ENCODE measurements at regions not wholly inside any gene's neighbourhood (a gene's known extent, or its start where the extent isn't known, plus 50 kb on each side); places are given as distances from the start of the nearest gene placed in this dataset.

GRCh38 chr6:148274809-148275208, 67.8 kb upstream of the SASH1 start:
- Histone ChIP-seq H3K27me3 (ENCODE audit: insufficient read depth, poor library complexity, severe bottlenecking) (no peaks in the 10 kb centered on the region), H3K27ac (replicated peaks) (no peak overlapping the region), H3K4me3 (replicated peaks; ENCODE audit: insufficient read depth, low read length) (no peak overlapping the region)
- TF ChIP-seq SPI1 (IDR thresholded peaks at IDR 0.05; ENCODE audit: borderline replicate concordance, low read depth) (no peak), POLR2AphosphoS5 (IDR thresholded peaks at IDR 0.05; ENCODE audit: low read depth) (no peak), GABPA (IDR thresholded peaks at IDR 0.05; ENCODE audit: low read depth) (no peak)
- TF ChIP-seq, protein P1, sequence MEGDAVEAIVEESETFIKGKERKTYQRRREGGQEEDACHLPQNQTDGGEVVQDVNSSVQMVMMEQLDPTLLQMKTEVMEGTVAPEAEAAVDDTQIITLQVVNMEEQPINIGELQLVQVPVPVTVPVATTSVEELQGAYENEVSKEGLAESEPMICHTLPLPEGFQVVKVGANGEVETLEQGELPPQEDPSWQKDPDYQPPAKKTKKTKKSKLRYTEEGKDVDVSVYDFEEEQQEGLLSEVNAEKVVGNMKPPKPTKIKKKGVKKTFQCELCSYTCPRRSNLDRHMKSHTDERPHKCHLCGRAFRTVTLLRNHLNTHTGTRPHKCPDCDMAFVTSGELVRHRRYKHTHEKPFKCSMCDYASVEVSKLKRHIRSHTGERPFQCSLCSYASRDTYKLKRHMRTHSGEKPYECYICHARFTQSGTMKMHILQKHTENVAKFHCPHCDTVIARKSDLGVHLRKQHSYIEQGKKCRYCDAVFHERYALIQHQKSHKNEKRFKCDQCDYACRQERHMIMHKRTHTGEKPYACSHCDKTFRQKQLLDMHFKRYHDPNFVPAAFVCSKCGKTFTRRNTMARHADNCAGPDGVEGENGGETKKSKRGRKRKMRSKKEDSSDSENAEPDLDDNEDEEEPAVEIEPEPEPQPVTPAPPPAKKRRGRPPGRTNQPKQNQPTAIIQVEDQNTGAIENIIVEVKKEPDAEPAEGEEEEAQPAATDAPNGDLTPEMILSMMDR (IDR thresholded peaks at IDR 0.05; ENCODE audit: insufficient read depth, low read length): no peak
- TF ChIP-seq, protein P2, sequence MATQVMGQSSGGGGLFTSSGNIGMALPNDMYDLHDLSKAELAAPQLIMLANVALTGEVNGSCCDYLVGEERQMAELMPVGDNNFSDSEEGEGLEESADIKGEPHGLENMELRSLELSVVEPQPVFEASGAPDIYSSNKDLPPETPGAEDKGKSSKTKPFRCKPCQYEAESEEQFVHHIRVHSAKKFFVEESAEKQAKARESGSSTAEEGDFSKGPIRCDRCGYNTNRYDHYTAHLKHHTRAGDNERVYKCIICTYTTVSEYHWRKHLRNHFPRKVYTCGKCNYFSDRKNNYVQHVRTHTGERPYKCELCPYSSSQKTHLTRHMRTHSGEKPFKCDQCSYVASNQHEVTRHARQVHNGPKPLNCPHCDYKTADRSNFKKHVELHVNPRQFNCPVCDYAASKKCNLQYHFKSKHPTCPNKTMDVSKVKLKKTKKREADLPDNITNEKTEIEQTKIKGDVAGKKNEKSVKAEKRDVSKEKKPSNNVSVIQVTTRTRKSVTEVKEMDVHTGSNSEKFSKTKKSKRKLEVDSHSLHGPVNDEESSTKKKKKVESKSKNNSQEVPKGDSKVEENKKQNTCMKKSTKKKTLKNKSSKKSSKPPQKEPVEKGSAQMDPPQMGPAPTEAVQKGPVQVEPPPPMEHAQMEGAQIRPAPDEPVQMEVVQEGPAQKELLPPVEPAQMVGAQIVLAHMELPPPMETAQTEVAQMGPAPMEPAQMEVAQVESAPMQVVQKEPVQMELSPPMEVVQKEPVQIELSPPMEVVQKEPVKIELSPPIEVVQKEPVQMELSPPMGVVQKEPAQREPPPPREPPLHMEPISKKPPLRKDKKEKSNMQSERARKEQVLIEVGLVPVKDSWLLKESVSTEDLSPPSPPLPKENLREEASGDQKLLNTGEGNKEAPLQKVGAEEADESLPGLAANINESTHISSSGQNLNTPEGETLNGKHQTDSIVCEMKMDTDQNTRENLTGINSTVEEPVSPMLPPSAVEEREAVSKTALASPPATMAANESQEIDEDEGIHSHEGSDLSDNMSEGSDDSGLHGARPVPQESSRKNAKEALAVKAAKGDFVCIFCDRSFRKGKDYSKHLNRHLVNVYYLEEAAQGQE (IDR thresholded peaks at IDR 0.05; ENCODE audit: insufficient replicate concordance, low read depth): no peak
- no peak for DNase-seq (ENCODE audit: low read depth in 1 of 2, low spot score in 1 of 2)

DNA sequence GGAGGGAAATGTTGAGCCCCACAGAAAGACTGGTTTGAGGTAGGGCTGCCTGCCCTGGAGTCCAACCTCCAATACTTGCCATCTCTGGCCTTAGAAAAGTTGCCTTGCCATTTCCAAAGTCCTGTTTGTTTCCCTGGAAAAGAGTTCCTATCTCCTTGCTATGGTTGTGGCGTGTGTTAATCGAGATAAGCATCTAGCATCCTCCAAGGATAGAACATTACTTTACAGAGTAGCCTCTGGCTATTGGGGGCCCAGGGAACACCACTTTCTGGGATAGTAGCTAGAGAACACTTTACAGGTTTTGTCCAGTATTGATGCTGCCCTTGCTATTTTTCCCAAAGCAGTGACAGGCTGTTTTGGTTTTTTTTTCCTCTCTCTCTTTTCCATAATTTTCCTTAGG, 57.4 kb upstream of the SASH1 start:
- TF ChIP-seq, protein P2 (IDR thresholded peaks at IDR 0.05; ENCODE audit: insufficient replicate concordance, low read depth): no peak
- TF ChIP-seq, protein P1 (IDR thresholded peaks at IDR 0.05; ENCODE audit: insufficient read depth, low read length): no peak
- no peak for TF ChIP-seq SPI1 (IDR thresholded peaks at IDR 0.05; ENCODE audit: borderline replicate concordance, low read depth)
- TF ChIP-seq GABPA (IDR thresholded peaks at IDR 0.05; ENCODE audit: low read depth): no peak
- no peak for TF ChIP-seq POLR2AphosphoS5 (IDR thresholded peaks at IDR 0.05; ENCODE audit: low read depth)
- no peak for DNase-seq (ENCODE audit: low read depth in 1 of 2, low spot score in 1 of 2)
- Histone ChIP-seq H3K4me3 (replicated peaks; ENCODE audit: insufficient read depth, low read length) (no peak overlapping the region), H3K27me3 (ENCODE audit: insufficient read depth, poor library complexity, severe bottlenecking) (no peaks in the 10 kb centered on the region), H3K27ac (replicated peaks) (no peak overlapping the region)

GRCh38 chr6:148286563-148286962, 56.1 kb upstream of the SASH1 start:
- no peak overlapping the region for H3K4me3 ChIP-seq (replicated peaks; ENCODE audit: insufficient read depth, low read length)
- H3K27me3 ChIP-seq (ENCODE audit: insufficient read depth, poor library complexity, severe bottlenecking): no peaks in the 10 kb centered on the region
- TF ChIP-seq, protein P2 (IDR thresholded peaks at IDR 0.05; ENCODE audit: insufficient replicate concordance, low read depth): no peak
- TF ChIP-seq GABPA (IDR thresholded peaks at IDR 0.05; ENCODE audit: low read depth): no peak
- H3K27ac ChIP-seq (replicated peaks): no peak overlapping the region
- DNase-seq (ENCODE audit: low read depth in 1 of 2, low spot score in 1 of 2): no peak

All from HL-60 (cell line).